M059J (cell line): ENCODE measurements at regions not wholly inside any gene's neighbourhood (a gene's known extent, or its start where the extent isn't known, plus 50 kb on each side); places are given as distances from the start of the nearest gene placed in this dataset.
A peak's percentile ranks its signal among the peaks of the same experiment; 100 is the strongest.
"Not testable (repeated sequence)": the region's sequence is repeated elsewhere in the genome, so short reads cannot be mapped to it uniquely, and the experiment has no call there.

ENCODE experiments used
- DNase-seq: peaks from one replicate; pipeline ENCODE4 v3.0.0-alpha.2; 2012; ENCODE audit warnings: low read depth

- peak; percentile 74 for DNase-seq
Observed at GRCh38 chr3:177337541-177338331, 140.5 kb upstream of the TBL1XR1 start.

GRCh38 chr3:177338697-177339219 is 141.5 kb upstream of the TBL1XR1 start:
- peak; percentile 27 for DNase-seq

- not testable (repeated sequence) for DNase-seq
Observed at GRCh38 chr3:177339220-177339703, 142.0 kb upstream of the TBL1XR1 start.

DNA sequence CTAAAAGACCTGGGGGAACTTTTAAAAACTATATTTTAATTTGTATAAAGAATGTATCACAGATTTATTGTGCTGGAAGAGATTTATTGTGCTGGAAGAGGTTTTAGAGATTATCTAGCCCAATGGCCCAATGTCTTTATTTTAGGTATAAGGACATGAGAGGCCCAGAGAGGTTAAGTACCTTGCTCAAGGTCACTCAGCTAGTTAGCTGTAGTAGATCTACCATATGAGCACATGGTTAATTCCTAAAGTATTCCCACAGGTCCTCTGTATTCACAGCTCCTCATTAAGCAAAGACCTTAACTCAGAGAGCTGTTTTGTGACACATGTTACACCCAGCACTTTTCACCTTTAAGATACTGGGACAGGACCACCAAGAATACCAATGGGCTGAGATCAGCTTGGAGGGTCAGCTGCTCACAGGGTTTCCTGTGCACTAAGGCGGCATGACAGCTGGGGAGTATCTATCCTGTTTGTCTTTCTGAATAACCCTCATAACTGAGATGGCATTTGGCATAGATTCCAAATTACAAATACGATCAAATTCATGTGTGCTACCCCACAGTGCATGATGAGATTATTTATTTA is 143.1 kb upstream of the TBL1XR1 start:
- no peak for DNase-seq

DNA sequence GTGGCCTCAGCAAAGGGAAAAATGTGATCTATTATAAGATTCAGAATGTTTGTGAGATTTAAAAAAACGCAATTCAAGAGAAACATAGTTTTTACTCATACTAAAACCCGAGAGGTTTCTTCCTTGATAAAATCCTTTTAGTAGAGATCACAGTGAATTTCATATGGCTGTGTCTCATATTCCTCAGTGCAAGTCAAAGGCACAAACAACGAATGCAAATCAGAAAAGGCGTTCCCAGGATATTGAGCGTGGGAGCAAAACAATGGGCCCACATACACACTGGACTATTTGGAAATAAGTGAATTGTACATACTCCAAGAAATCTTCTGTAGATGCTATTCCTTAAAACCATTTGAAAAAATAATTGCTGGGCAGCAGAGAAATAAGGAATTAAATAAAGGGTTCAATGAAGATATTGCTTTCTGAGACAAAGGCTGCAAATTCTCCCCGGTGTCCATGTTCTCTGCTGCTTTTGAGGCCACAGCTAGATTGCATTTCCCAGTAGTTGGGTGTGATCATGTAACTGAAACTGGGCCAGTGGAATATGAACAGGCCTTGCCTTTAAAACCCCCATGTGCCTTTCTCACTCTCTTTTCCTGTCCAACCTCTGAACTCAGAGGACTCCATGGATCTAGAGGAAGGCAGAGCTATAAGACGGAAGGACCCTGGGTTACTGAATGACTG is 144.6 kb upstream of the TBL1XR1 start:
- DNase-seq, result no peak

GRCh38 chr3:177343122-177343625 is 145.9 kb upstream of the TBL1XR1 start:
- no peak for DNase-seq

GRCh38 chr3:177345049-177345972 is 148.0 kb upstream of the TBL1XR1 start:
- DNase-seq, result peak; percentile 99

- no peak for DNase-seq
Observed at GRCh38 chr3:177345973-177346503, 148.8 kb upstream of the TBL1XR1 start.

GRCh38 chr3:177346878-177347277 is 149.6 kb upstream of the TBL1XR1 start:
- no peak for DNase-seq

- DNase-seq, result no peak
Observed at GRCh38 chr3:177347611-177348010, 150.3 kb upstream of the TBL1XR1 start.

DNA sequence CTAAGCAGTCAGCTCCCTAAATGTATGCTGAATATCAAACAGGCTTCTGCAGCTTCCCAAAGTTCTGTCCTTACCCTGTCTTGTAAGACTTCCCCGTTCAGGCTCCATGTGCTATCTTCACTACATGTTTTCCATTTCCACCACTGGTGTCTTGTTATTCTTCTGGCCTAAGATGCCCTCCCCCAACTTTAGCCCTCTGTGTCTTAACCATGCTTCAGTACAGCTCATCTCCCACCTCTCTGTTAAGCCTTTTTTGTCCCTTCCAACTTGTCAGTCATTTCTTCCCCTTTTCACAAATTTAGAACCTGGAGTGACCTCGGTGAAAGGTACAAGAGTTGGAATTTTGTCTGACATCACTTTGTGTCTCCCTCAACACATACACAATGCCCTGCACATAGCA is 151.7 kb upstream of the TBL1XR1 start:
- no peak for DNase-seq

DNA sequence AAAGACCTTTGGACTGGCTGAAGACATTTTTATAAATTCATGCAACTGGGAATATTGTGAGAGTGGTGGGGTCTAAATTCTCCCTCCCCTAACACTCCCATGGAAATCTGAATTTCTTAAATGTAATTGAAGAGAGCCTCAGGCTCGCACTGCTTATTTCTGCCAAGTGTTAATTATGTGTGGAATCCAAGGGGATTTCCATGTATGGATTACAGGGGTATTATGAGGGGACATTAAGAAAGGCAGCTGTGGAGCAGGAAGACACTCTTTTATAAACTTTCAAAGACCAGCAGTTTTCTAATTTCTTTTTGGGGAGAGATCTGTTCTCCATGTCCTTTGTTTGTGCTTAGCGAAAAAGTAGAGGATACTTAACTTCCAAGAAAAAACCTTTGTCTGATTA is 152.1 kb upstream of the TBL1XR1 start:
- DNase-seq, result no peak

DNA sequence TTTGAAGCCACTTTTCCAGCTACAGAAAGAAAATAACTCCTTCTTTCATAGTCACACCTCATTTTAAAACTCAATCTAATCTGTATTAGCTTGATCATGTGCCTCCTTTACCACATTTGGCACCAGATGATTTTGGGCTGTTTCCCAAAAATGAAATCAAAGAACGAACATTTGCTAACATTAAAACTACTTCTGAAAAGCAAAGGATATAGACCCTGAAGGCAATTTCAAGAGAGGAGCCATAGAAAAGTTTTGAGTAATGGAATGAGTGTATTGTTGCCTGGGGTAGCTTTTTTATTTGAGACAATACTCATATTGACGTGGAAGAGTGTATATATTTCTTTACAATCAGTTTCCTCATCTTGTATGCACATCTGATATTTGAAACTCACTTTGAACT is 152.8 kb upstream of the TBL1XR1 start:
- DNase-seq, result no peak

DNA sequence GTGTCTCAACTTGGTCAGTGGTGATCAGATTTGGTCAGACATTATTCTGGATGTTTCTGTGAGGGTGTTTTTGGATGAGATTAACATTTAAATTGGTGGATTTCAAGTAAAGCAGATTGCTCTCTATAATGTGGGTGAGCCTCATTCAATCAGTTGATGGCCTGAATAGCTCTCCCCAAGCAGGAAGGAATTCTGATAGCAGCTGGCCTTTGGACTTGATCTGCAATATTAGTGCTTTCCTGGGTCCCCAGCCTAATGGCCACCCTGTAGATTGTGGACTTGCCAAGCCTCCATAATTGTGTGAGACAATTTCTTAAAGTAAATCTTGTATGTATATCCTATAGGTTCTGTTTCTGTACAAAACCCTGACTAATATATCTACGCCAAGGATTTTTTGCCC is 153.9 kb upstream of the TBL1XR1 start:
- DNase-seq, result no peak

DNA sequence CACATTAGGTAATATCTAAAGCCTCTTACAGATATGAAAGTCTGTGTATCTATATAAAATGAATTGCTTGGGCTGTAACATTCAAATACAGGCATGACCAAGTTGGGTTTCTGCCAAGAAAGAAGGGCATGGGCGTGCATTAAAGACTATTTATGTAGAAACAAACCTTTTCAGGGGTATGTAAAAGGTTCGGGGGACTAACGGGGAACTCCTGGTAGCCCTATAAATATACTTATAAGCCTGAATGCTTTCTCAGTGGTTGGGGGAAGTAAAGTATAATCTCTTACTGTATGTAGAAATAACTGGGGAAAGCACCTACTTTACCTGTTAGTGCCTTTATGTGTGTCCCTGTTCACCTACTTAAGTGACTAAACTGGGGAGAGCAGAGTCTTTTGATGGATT is 154.5 kb upstream of the TBL1XR1 start:
- no peak for DNase-seq

GRCh38 chr3:177352424-177352823 is 155.1 kb upstream of the TBL1XR1 start:
- DNase-seq, result no peak

- no peak for DNase-seq
Observed at GRCh38 chr3:177353140-177353539, 155.9 kb upstream of the TBL1XR1 start.

DNA sequence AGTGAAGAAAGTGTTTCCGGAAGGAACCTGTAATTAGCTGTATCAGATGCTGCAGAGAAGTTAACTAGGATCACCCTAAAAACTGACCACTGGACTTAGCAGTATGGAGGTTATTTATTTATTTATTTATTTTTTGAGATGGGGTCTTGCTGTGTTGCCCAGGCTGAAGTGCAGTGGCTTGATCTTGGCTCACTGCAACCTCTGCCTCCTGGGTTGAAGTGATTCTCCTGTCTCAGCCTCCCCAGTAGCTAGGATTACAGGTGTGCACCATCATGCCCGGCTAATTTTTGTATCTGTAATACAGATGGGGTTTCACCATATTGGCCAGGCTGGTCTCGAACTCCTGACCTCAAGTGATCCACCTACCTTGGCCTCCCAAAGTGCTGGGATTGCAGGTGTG is 156.6 kb upstream of the TBL1XR1 start:
- not testable (repeated sequence) for DNase-seq

- no peak for DNase-seq
Observed at GRCh38 chr3:177354466-177354865, 157.2 kb upstream of the TBL1XR1 start.

GRCh38 chr3:177356113-177356512 is 158.8 kb upstream of the TBL1XR1 start:
- DNase-seq, result no peak

DNA sequence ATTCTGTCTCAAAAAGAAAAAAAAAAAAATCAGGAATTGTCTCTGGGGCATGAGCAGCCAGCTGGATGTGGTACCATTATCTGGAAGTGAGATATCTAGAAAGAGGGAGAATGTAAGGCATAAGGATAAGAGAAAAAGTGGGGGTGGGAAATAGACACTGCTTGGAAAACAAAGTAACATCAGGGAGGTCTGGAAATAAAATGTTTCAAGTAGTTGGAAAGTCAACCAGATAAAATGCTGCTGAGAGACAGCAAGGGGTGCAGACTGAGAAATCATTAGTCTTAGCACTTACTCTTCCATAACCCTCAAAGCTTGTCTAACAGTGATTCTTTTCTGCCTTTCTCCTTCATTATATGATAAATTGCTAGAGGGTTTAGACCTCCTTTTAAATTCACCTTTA is 159.7 kb upstream of the TBL1XR1 start:
- DNase-seq, result no peak
